ENCODE measurements at regions not wholly inside any gene's neighbourhood (a gene's known extent, or its start where the extent isn't known, plus 50 kb on each side); places are given as distances from the start of the nearest gene placed in this dataset.

GRCh38 chr12:107955966-107956643, 173.0 kb upstream of the WSCD2 start:
- Histone ChIP-seq H3K4me1 (ENCODE audit: control insufficient read depth in 1 of 2, insufficient read depth in 1 of 2, low read depth in 1 of 2, low read length in 1 of 2) (no peaks in the 10 kb centered on the region), H3K27ac (no peak overlapping the region), H3K4me3 (ENCODE audit: low read depth in 1 of 2, low read length in 1 of 2) (no peak overlapping the region), H3K36me3 (no peaks in the 10 kb centered on the region), H3K9me3 (no peaks in the 10 kb centered on the region), H3K27me3 (no peaks in the 10 kb centered on the region)
- TF ChIP-seq CTCF (IDR thresholded peaks at IDR 0.05) = no peak

GRCh38 chr12:107957459-107957858, 171.6 kb upstream of the WSCD2 start:
- Histone ChIP-seq H3K4me1 (ENCODE audit: control insufficient read depth in 1 of 2, insufficient read depth in 1 of 2, low read depth in 1 of 2, low read length in 1 of 2) (no peaks in the 10 kb centered on the region), H3K9me3 (no peaks in the 10 kb centered on the region), H3K27me3 (no peaks in the 10 kb centered on the region), H3K4me3 (ENCODE audit: low read depth in 1 of 2, low read length in 1 of 2) (no peak overlapping the region), H3K27ac (no peak overlapping the region), H3K36me3 (no peaks in the 10 kb centered on the region)
- TF ChIP-seq CTCF (IDR thresholded peaks at IDR 0.05) = no peak

GRCh38 chr12:107963635-107964034, 165.5 kb upstream of the WSCD2 start:
- no peak overlapping the region for H3K4me3 ChIP-seq (ENCODE audit: low read depth in 1 of 2, low read length in 1 of 2)
- H3K27me3 ChIP-seq = no peaks in the 10 kb centered on the region
- no peak for TF ChIP-seq CTCF (IDR thresholded peaks at IDR 0.05)
- no peaks in the 10 kb centered on the region for H3K36me3 ChIP-seq
- no peak overlapping the region for H3K27ac ChIP-seq
- H3K4me1 ChIP-seq (ENCODE audit: control insufficient read depth in 1 of 2, insufficient read depth in 1 of 2, low read depth in 1 of 2, low read length in 1 of 2) = no peaks in the 10 kb centered on the region
- no peaks in the 10 kb centered on the region for H3K9me3 ChIP-seq

GRCh38 chr12:107967170-107967569, 161.9 kb upstream of the WSCD2 start:
- Histone ChIP-seq H3K9me3 (no peaks in the 10 kb centered on the region), H3K36me3 (no peaks in the 10 kb centered on the region)
- TF ChIP-seq CTCF (IDR thresholded peaks at IDR 0.05) = no peak

GRCh38 chr12:107973950-107974349, 155.1 kb upstream of the WSCD2 start:
- H3K4me1 ChIP-seq (ENCODE audit: control insufficient read depth in 1 of 2, insufficient read depth in 1 of 2, low read depth in 1 of 2, low read length in 1 of 2) = no peaks in the 10 kb centered on the region
- H3K4me3 ChIP-seq (ENCODE audit: low read depth in 1 of 2, low read length in 1 of 2) = no peak overlapping the region
- H3K27me3 ChIP-seq = no peaks in the 10 kb centered on the region
- TF ChIP-seq CTCF (IDR thresholded peaks at IDR 0.05) = no peak
- no peaks in the 10 kb centered on the region for H3K9me3 ChIP-seq
- H3K27ac ChIP-seq = no peak overlapping the region
- no peaks in the 10 kb centered on the region for H3K36me3 ChIP-seq

More at GRCh38 chr12:107967170-107967569, 161.9 kb upstream of the WSCD2 start:
- Histone ChIP-seq H3K27me3 (no peaks in the 10 kb centered on the region), H3K4me1 (ENCODE audit: control insufficient read depth in 1 of 2, insufficient read depth in 1 of 2, low read depth in 1 of 2, low read length in 1 of 2) (no peaks in the 10 kb centered on the region), H3K27ac (no peak overlapping the region), H3K4me3 (ENCODE audit: low read depth in 1 of 2, low read length in 1 of 2) (no peak overlapping the region)
